ENCODE measurements at regions not wholly inside any gene's neighbourhood (a gene's known extent, or its start where the extent isn't known, plus 50 kb on each side); places are given as distances from the start of the nearest gene placed in this dataset.

GRCh38 chr13:27359199-27359821 lies 65.1 kb upstream of the GTF3A start (continued):
- TF ChIP-seq PCBP2 (optimal IDR thresholded peaks at IDR 0.05; ENCODE audit: low read depth, low read length, poor library complexity, severe bottlenecking) (no peak), ZNF331 (CRISPR knock-in tag; IDR thresholded peaks at IDR 0.05) (no peak), HNRNPK (IDR thresholded peaks at IDR 0.05; ENCODE audit: low read depth, low read length, poor library complexity, severe bottlenecking) (no peak), TAF1 (CRISPR knock-in tag; IDR thresholded peaks at IDR 0.05) (no peak), ZNF639 (CRISPR knock-in tag; conservative IDR thresholded peaks at IDR 0.05) (no peak), ZNF503 (CRISPR knock-in tag; IDR thresholded peaks at IDR 0.05) (no peak), CCDC6 (CRISPR knock-in tag; IDR thresholded peaks at IDR 0.05) (no peak), E2F2 (CRISPR knock-in tag; IDR thresholded peaks at IDR 0.05; ENCODE audit: borderline replicate concordance) (no peak), NR2F1 (CRISPR knock-in tag; IDR thresholded peaks at IDR 0.05) (no peak), ZNF652 (CRISPR knock-in tag; IDR thresholded peaks at IDR 0.05; ENCODE audit: borderline replicate concordance, low read depth) (no peak), SRY (CRISPR knock-in tag; IDR thresholded peaks at IDR 0.05) (no peak), ZBTB21 (CRISPR knock-in tag; IDR thresholded peaks at IDR 0.05) (no peak), CBX5 (CRISPR knock-in tag; IDR thresholded peaks at IDR 0.05; ENCODE audit: borderline replicate concordance) (no peak), NR0B2 (CRISPR knock-in tag; IDR thresholded peaks at IDR 0.05) (no peak), BRCA1 (CRISPR knock-in tag; IDR thresholded peaks at IDR 0.05) (no peak), CBX2 (IDR thresholded peaks at IDR 0.05; ENCODE audit: low read depth, low read length) (no peak), CBX2 (CRISPR knock-in tag; IDR thresholded peaks at IDR 0.05; ENCODE audit: low read depth) (no peak), ZSCAN5A (CRISPR knock-in tag; IDR thresholded peaks at IDR 0.05; ENCODE audit: borderline replicate concordance) (no peak), TP53 (CRISPR knock-in tag; conservative IDR thresholded peaks at IDR 0.05) (no peak), MAX (IDR thresholded peaks at IDR 0.05) (no peak), CTCF (CRISPR knock-in tag; IDR thresholded peaks at IDR 0.05) (peak; percentile 81)
